ENCODE measurements at regions not wholly inside any gene's neighbourhood (a gene's known extent, or its start where the extent isn't known, plus 50 kb on each side); places are given as distances from the start of the nearest gene placed in this dataset.
A peak's percentile ranks its signal among the peaks of the same experiment; 100 is the strongest.

GRCh38 chr6:21352131-21352530 lies 241.4 kb upstream of the SOX4 start:
- DNase-seq: no peak
- TF ChIP-seq CTCF (IDR thresholded peaks at IDR 0.05) (no peak), EP300 (IDR thresholded peaks at IDR 0.05) (no peak)
- intact Hi-C loops (cut with DNase I; ENCODE audit: low total_unique reads): no loop called here
- Histone ChIP-seq H3K9me3 (no peaks in the 10 kb centered on the region), H3K4me1 (peaks cover 0 to 10% (median 6%) of the 10 kb centered on the region in 4 donors), H3K36me3 (no peaks in the 10 kb centered on the region), H3K27ac (no peak overlapping the region), H3K27me3 (no peaks in the 10 kb centered on the region), H3K4me3 (no peak overlapping the region)
- 78 to 96% (median 93%) methylated on average over 2 of the region's 2 CpGs for WGBS, 5 donors

- TF ChIP-seq POLR2AphosphoS5 (IDR thresholded peaks at IDR 0.05) (no peak), CTCF (IDR thresholded peaks at IDR 0.05) (no peak), EP300 (IDR thresholded peaks at IDR 0.05) (no peak), POLR2A (IDR thresholded peaks at IDR 0.05) (no peak)
- no peaks in the 10 kb centered on the region for H3K4me1 ChIP-seq
- intact Hi-C loops (cut with DNase I; ENCODE audit: low total_unique reads): no loop called here
- DNase-seq: peak in 1 of 2 donors; percentile 51
- no peak overlapping the region for H3K27ac ChIP-seq
- H3K9me3 ChIP-seq: no peaks in the 10 kb centered on the region
- 47 to 60% (median 49%) methylated on average over 3 of the region's 3 CpGs for WGBS, 5 donors
- no peaks in the 10 kb centered on the region for H3K27me3 ChIP-seq
- no peak overlapping the region for H3K4me3 ChIP-seq
- no peaks in the 10 kb centered on the region for H3K36me3 ChIP-seq
Measured at GRCh38 chr6:21354805-21355238, 238.7 kb upstream of the SOX4 start.

- no peaks in the 10 kb centered on the region for H3K4me1 ChIP-seq
- H3K36me3 ChIP-seq: no peaks in the 10 kb centered on the region
- no peak overlapping the region for H3K4me3 ChIP-seq
- H3K27me3 ChIP-seq: no peaks in the 10 kb centered on the region
- no peak for DNase-seq
- no peak overlapping the region for H3K27ac ChIP-seq
- 91 to 95% (median 94%) methylated on average over 4 of the region's 4 CpGs for WGBS, 5 donors
- intact Hi-C loops (cut with DNase I; ENCODE audit: low total_unique reads): no loop called here
- no peaks in the 10 kb centered on the region for H3K9me3 ChIP-seq
- TF ChIP-seq CTCF (IDR thresholded peaks at IDR 0.05): no peak
- TF ChIP-seq EP300 (IDR thresholded peaks at IDR 0.05): no peak
- TF ChIP-seq POLR2AphosphoS5 (IDR thresholded peaks at IDR 0.05): no peak
- no peak for TF ChIP-seq POLR2A (IDR thresholded peaks at IDR 0.05)
Measured at GRCh38 chr6:21355638-21356037, 237.9 kb upstream of the SOX4 start.

GRCh38 chr6:21357262-21357661 lies 236.3 kb upstream of the SOX4 start:
- Histone ChIP-seq H3K36me3 (no peaks in the 10 kb centered on the region), H3K27ac (no peak overlapping the region), H3K4me1 (no peaks in the 10 kb centered on the region), H3K9me3 (no peaks in the 10 kb centered on the region), H3K27me3 (no peaks in the 10 kb centered on the region), H3K4me3 (no peak overlapping the region)
- whole genome bisulfite sequencing, 5 donors: 83 to 95% (median 94%) methylated on average over 8 of the region's 8 CpGs
- intact Hi-C loops (cut with DNase I; ENCODE audit: low total_unique reads): no loop called here
- TF ChIP-seq POLR2A (IDR thresholded peaks at IDR 0.05): no peak
- no peak for TF ChIP-seq EP300 (IDR thresholded peaks at IDR 0.05)
- no peak for TF ChIP-seq CTCF (IDR thresholded peaks at IDR 0.05)
- TF ChIP-seq POLR2AphosphoS5 (IDR thresholded peaks at IDR 0.05): no peak
- DNase-seq: no peak
